NCI-H446 treated with DMSO at 0.1 percent for 48 hours (cell line): ENCODE measurements at regions not wholly inside any gene's neighbourhood (a gene's known extent, or its start where the extent isn't known, plus 50 kb on each side); places are given as distances from the start of the nearest gene placed in this dataset.
A peak's percentile ranks its signal among the peaks of the same experiment; 100 is the strongest.

Experiments
- DNase-seq: peaks from one replicate; lab custom pipeline; 2025; lab: John Stamatoyannopoulos, UW

- peak; percentile 78 for DNase-seq
Observed at GRCh38 chr6:108751851-108752732, 96.1 kb upstream of the ARMC2 start.

- DNase-seq, result peak; percentile 67
Observed at GRCh38 chr6:108752733-108753590, 95.3 kb upstream of the ARMC2 start.

GRCh38 chr6:108755257-108756240 lies 92.7 kb upstream of the ARMC2 start:
- DNase-seq, result no peak

- no peak for DNase-seq
Observed at GRCh38 chr6:108757357-108757756, 90.9 kb upstream of the ARMC2 start.

GRCh38 chr6:108758884-108759283 lies 89.3 kb upstream of the ARMC2 start:
- DNase-seq, result no peak

GRCh38 chr6:108760126-108761050 lies 87.8 kb upstream of the ARMC2 start:
- peak; percentile 70 for DNase-seq

GRCh38 chr6:108762394-108762793 lies 85.8 kb upstream of the ARMC2 start:
- DNase-seq, result no peak

GRCh38 chr6:108763931-108764579 lies 84.2 kb upstream of the ARMC2 start:
- no peak for DNase-seq

- no peak for DNase-seq
Observed at GRCh38 chr6:108764580-108764950, 83.7 kb upstream of the ARMC2 start.

GRCh38 chr6:108765495-108765894 lies 82.7 kb upstream of the ARMC2 start:
- DNase-seq, result no peak

GRCh38 chr6:108766419-108766818 lies 81.8 kb upstream of the ARMC2 start:
- no peak for DNase-seq

- DNase-seq, result no peak
Observed at GRCh38 chr6:108766886-108767285, 81.3 kb upstream of the ARMC2 start.

GRCh38 chr6:108767418-108768165 lies 80.6 kb upstream of the ARMC2 start:
- DNase-seq, result no peak

- DNase-seq, result no peak
Observed at GRCh38 chr6:108768166-108768555, 80.1 kb upstream of the ARMC2 start.

GRCh38 chr6:108768792-108769524 lies 79.3 kb upstream of the ARMC2 start:
- no peak for DNase-seq

GRCh38 chr6:108771421-108771820 lies 76.8 kb upstream of the ARMC2 start:
- DNase-seq, result peak; percentile 90

- no peak for DNase-seq
Observed at GRCh38 chr6:108774555-108774954, 73.7 kb upstream of the ARMC2 start.

GRCh38 chr6:108777536-108777935 lies 70.7 kb upstream of the ARMC2 start:
- DNase-seq, result no peak
